ENCODE measurements at regions not wholly inside any gene's neighbourhood (a gene's known extent, or its start where the extent isn't known, plus 50 kb on each side); places are given as distances from the start of the nearest gene placed in this dataset.

DNA sequence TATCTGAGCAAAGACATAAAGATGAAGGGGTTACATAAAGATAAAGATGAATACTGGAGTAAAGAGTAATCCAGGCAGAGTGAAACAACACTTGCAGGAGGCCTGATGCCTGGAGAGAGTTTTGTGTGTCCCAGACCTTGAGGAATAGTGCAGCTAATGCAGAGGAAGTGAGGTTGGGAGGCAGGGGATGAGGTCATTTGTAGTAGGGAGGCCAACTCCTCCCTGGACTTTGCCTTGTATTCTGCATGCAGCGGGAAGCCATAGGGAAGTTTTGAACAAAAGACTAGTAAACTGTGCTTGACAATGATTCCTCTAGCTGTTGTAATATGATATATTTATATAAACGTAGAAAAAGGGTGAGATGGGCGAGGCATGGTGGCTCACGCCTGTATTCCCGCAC is 356.6 kb downstream of the KCNJ2 start:
- Histone ChIP-seq H3K36me3 (no peaks in the 10 kb centered on the region), H3K4me1 (peaks cover 25% of the 10 kb centered on the region), H3K27ac (replicated peaks) (no peak overlapping the region), H3K4me3 (no peak overlapping the region), H3K27me3 (ENCODE audit: low read depth) (no peaks in the 10 kb centered on the region), H3K9me3 (replicated peaks) (no peaks in the 10 kb centered on the region)
- intact Hi-C loops (cut with micrococcal nuclease) = no loop called here
- TF ChIP-seq, protein P1, sequence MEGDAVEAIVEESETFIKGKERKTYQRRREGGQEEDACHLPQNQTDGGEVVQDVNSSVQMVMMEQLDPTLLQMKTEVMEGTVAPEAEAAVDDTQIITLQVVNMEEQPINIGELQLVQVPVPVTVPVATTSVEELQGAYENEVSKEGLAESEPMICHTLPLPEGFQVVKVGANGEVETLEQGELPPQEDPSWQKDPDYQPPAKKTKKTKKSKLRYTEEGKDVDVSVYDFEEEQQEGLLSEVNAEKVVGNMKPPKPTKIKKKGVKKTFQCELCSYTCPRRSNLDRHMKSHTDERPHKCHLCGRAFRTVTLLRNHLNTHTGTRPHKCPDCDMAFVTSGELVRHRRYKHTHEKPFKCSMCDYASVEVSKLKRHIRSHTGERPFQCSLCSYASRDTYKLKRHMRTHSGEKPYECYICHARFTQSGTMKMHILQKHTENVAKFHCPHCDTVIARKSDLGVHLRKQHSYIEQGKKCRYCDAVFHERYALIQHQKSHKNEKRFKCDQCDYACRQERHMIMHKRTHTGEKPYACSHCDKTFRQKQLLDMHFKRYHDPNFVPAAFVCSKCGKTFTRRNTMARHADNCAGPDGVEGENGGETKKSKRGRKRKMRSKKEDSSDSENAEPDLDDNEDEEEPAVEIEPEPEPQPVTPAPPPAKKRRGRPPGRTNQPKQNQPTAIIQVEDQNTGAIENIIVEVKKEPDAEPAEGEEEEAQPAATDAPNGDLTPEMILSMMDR (IDR thresholded peaks at IDR 0.05; ENCODE audit: borderline replicate concordance) = no peak
- no peak for DNase-seq

DNA sequence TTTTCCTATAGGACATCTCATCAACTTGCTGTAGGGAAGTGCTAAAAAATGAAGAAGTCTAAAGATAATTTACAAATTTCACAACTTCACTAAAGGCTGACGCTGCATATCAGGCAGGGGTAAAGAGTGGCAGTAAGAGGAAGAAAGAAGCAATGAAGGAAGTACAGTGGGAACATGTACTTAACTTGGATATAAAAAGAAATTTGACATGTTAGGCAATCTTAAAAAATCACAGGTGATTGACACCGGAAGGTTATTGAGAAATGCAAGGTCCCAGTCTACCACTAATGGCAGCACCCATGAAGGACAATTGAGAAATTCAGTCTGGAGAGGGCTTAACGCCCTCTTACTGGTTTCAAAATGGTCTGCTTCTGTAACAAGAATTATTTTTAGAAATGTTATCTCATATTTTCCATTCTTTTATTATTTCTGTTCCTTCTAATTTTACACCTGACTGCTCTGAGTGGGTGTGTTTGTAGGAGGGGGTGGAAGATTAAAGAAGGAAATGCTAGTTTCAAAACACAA is 358.1 kb downstream of the KCNJ2 start:
- TF ChIP-seq, protein P1 (IDR thresholded peaks at IDR 0.05; ENCODE audit: borderline replicate concordance) = no peak

DNA sequence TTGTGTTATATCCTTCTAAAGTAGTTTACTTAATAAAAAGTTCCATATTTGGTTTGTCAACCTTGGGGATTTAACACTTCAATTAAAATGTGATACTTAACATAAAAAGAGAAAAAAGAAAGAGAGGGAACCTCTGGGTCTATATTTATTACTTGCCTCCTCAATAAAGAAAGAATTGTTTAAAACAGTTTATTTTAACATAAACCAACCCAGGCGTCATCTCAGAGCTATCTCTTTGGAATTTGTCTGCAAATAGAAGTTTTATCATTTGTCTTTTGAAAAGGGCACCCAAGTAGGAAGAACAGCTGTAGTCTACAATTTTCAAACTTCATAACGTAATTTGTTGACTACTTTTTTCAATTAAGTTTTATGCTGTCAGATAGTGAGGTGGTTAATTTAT is 364.1 kb downstream of the KCNJ2 start:
- no peaks in the 10 kb centered on the region for H3K27me3 ChIP-seq (ENCODE audit: low read depth)
- DNase-seq = no peak
- no peaks in the 10 kb centered on the region for H3K4me1 ChIP-seq
- H3K36me3 ChIP-seq = no peaks in the 10 kb centered on the region
- TF ChIP-seq, protein P1 (IDR thresholded peaks at IDR 0.05; ENCODE audit: borderline replicate concordance) = no peak
- no peak overlapping the region for H3K4me3 ChIP-seq
- H3K9me3 ChIP-seq (replicated peaks) = no peaks in the 10 kb centered on the region
- no peak overlapping the region for H3K27ac ChIP-seq (replicated peaks)
- intact Hi-C loops (cut with micrococcal nuclease) = loop anchor here (10.0 kb wide), 1 partner anchor 71 kb away; no protein-coding TSS in a partner anchor

More for the DNA sequence above, 358.1 kb downstream of the KCNJ2 start:
- no peak overlapping the region for H3K4me3 ChIP-seq
- DNase-seq = no peak
- intact Hi-C loops (cut with micrococcal nuclease) = no loop called here
- H3K27ac ChIP-seq (replicated peaks) = peak overlapping the region; percentile 40
- no peaks in the 10 kb centered on the region for H3K27me3 ChIP-seq (ENCODE audit: low read depth)
- peaks cover 14% of the 10 kb centered on the region for H3K4me1 ChIP-seq
- no peaks in the 10 kb centered on the region for H3K36me3 ChIP-seq
- H3K9me3 ChIP-seq (replicated peaks) = no peaks in the 10 kb centered on the region

DNA sequence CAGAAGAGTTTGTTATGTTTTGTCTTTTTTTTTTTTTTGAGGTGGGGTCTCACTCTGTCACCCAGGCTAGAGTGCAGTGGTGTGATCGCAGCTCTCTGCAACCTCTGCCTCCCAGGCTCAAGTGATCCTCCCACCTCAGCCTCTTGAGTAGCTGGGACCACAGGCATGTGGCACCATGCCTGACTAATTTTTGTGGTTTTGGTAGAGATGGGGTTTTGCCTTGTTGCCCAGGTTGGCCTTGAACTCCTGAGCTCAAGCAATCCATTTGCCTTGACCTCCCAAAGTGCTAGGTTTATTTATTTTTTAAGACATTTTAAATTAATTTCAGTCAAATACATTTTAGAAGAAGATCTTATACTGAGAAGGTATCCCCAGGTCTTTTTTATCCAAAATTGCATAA is 366.7 kb downstream of the KCNJ2 start:
- Histone ChIP-seq H3K36me3 (no peaks in the 10 kb centered on the region), H3K27ac (replicated peaks) (no peak overlapping the region), H3K9me3 (replicated peaks) (no peaks in the 10 kb centered on the region), H3K4me1 (no peaks in the 10 kb centered on the region), H3K4me3 (no peak overlapping the region), H3K27me3 (ENCODE audit: low read depth) (no peaks in the 10 kb centered on the region)
- TF ChIP-seq, protein P1 (IDR thresholded peaks at IDR 0.05; ENCODE audit: borderline replicate concordance) = no peak
- intact Hi-C loops (cut with micrococcal nuclease) = loop anchor here (10.0 kb wide), 1 partner anchor 69 kb away; no protein-coding TSS in a partner anchor
- DNase-seq = no peak

DNA sequence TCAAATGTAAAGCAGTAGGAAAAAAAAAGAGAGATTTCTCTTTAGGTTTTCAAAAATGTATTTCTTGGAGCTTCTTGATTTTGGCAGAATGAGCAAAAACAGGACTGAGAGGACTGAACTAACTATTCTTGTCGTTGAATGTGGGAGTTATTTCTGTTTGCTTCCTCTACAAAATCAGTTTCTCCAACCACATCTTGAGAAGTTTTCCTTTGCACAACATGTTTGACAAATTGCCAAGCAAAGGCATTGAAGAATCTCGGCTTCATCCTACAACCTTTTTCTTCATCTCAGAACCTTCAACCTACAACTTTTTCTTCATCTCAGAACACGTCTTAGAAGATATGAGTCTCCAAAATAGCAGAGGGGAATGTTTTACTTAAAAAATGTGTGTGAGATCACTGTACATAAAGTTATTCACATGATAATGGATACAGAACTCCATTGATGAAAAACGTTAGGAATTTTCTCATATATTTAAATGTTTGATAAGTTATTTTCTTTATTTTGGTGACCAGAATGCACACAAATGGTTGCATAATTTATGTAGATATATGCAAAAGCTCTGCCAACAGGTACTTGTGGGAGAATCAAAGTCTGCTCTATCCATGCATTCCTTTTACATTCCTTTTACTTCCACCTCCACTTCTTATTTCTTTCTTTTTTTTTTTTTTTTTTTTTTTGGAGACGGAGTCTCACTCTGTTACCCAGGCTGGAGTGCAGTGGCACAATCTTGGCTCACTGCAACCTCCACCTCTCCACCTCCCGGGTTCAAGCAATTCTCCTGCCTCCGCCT is 370.0 kb downstream of the KCNJ2 start:
- H3K4me3 ChIP-seq = no peak overlapping the region
- no peak overlapping the region for H3K27ac ChIP-seq (replicated peaks)
- H3K36me3 ChIP-seq = no peaks in the 10 kb centered on the region
- intact Hi-C loops (cut with micrococcal nuclease) = loop anchor here (10.0 kb wide), 1 partner anchor 65 kb away; no protein-coding TSS in a partner anchor
- no peaks in the 10 kb centered on the region for H3K27me3 ChIP-seq (ENCODE audit: low read depth)
- no peaks in the 10 kb centered on the region for H3K4me1 ChIP-seq
- DNase-seq = no peak
- TF ChIP-seq, protein P1 (IDR thresholded peaks at IDR 0.05; ENCODE audit: borderline replicate concordance) = no peak
- H3K9me3 ChIP-seq (replicated peaks) = no peaks in the 10 kb centered on the region
